Body of pancreas (tissue), 4 donors: ENCODE measurements at regions not wholly inside any gene's neighbourhood (a gene's known extent, or its start where the extent isn't known, plus 50 kb on each side); places are given as distances from the start of the nearest gene placed in this dataset.

Experiments used
- POLR2A ChIP-seq, 3 donors: fragments of 450-650 bp; IDR thresholded peaks; one replicate each; pipeline ENCODE4 v1.6.1; 2016; ENCODE audit warnings: antibody characterized with exemption in 3 of 3, mild to moderate bottlenecking in 2 of 3
- TF ChIP-seq, protein P1 (sequence below), 7 experiments: fragments of 450-650 bp in 4 of 7; fragments of 200-600 bp in 3 of 7; sonication (generic) in 3 of 7; IDR thresholded peaks; one replicate each; pipeline ENCODE4 v1.5.1; 2016 to 2019; ENCODE audit warnings: antibody characterized with exemption in 7 of 7

DNA sequence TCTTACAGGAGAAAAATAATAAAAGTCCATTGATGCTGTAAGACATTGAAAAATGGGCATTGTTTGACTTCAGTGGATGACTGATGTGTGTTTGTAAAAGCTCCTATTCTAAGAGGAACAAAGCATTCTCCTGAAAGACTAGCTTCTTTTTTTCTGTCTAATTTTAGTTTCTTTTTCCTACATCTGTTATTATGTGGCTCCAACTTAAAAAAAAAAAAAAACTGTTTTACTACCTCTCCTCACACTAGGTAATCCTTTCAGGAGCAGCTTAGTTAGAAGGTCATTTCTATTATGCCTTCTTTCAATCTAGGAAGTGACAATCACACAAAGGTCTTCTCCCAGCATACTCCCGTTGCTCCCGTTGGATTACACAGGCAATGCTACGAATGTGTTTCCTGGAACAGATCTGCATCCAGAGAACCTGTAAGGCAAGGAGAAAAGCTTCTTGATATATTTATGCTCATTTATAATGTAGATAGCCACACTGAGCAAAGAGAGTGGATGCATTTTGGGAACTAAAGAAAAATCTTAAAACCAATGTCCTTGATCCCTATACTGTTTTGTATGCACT is 595.1 kb upstream of the CCDC179 start:
- TF ChIP-seq, protein P1, sequence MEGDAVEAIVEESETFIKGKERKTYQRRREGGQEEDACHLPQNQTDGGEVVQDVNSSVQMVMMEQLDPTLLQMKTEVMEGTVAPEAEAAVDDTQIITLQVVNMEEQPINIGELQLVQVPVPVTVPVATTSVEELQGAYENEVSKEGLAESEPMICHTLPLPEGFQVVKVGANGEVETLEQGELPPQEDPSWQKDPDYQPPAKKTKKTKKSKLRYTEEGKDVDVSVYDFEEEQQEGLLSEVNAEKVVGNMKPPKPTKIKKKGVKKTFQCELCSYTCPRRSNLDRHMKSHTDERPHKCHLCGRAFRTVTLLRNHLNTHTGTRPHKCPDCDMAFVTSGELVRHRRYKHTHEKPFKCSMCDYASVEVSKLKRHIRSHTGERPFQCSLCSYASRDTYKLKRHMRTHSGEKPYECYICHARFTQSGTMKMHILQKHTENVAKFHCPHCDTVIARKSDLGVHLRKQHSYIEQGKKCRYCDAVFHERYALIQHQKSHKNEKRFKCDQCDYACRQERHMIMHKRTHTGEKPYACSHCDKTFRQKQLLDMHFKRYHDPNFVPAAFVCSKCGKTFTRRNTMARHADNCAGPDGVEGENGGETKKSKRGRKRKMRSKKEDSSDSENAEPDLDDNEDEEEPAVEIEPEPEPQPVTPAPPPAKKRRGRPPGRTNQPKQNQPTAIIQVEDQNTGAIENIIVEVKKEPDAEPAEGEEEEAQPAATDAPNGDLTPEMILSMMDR (IDR thresholded peaks at IDR 0.05): no peak
- TF ChIP-seq POLR2A (IDR thresholded peaks at IDR 0.05): no peak
